Esophagus squamous epithelium (tissue), 4 donors: ENCODE measurements at regions not wholly inside any gene's neighbourhood (a gene's known extent, or its start where the extent isn't known, plus 50 kb on each side); places are given as distances from the start of the nearest gene placed in this dataset.

Experiments used
- POLR2A ChIP-seq, 4 donors: fragments of 450-650 bp; IDR thresholded peaks; one replicate each; pipeline ENCODE4 v1.6.1; 2017; ENCODE audit warnings: antibody characterized with exemption in 4 of 4, mild to moderate bottlenecking in 4 of 4, moderate library complexity in 3 of 4
- TF ChIP-seq, protein P1 (sequence below), 6 experiments: fragments of 450-650 bp in 4 of 6; fragments of 200-600 bp in 2 of 6; sonication (generic) in 2 of 6; IDR thresholded peaks; one replicate each; pipeline ENCODE4 v1.5.1; 2016 to 2019; ENCODE audit warnings: antibody characterized with exemption in 6 of 6, mild to moderate bottlenecking in 4 of 6, moderate library complexity in 4 of 6

DNA sequence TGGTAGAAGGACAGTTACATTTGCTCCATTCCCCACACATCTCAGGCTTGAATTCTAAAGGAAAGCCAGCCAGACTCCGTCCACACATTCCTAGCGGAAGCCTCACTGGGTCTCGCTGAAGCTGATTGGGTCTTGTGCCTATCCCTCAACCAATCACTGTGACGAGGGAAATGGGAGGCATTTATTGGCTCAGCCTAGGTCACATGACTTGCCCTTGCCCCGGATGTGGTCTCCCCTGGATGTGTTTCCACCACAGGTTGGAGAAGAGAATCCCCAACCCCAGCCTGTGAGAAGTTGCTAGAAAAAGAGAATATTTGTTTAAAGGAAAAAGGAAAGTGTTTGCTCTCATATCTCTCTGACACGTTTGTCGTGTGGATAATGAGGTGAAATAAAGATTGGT, 93.4 kb downstream of the C12orf75 start:
- TF ChIP-seq POLR2A (IDR thresholded peaks at IDR 0.05) = no peak
- TF ChIP-seq, protein P1, sequence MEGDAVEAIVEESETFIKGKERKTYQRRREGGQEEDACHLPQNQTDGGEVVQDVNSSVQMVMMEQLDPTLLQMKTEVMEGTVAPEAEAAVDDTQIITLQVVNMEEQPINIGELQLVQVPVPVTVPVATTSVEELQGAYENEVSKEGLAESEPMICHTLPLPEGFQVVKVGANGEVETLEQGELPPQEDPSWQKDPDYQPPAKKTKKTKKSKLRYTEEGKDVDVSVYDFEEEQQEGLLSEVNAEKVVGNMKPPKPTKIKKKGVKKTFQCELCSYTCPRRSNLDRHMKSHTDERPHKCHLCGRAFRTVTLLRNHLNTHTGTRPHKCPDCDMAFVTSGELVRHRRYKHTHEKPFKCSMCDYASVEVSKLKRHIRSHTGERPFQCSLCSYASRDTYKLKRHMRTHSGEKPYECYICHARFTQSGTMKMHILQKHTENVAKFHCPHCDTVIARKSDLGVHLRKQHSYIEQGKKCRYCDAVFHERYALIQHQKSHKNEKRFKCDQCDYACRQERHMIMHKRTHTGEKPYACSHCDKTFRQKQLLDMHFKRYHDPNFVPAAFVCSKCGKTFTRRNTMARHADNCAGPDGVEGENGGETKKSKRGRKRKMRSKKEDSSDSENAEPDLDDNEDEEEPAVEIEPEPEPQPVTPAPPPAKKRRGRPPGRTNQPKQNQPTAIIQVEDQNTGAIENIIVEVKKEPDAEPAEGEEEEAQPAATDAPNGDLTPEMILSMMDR (IDR thresholded peaks at IDR 0.05) = no peak
